HL-60 (cell line): ENCODE measurements at regions not wholly inside any gene's neighbourhood (a gene's known extent, or its start where the extent isn't known, plus 50 kb on each side); places are given as distances from the start of the nearest gene placed in this dataset.

Source experiments
- CTCF ChIP-seq: IDR thresholded peaks from one replicate; pipeline ENCODE4 v1.5.1; 2011; ENCODE audit warnings: low read length, control low read depth, inconsistent platforms; ENCODE audit not compliant: insufficient read depth
- GABPA ChIP-seq: IDR thresholded peaks from 2 replicates; pipeline ENCODE4 v1.6.1; 2012; ENCODE audit warnings: low read depth
- POLR2AphosphoS5 ChIP-seq: IDR thresholded peaks from 2 replicates; pipeline ENCODE4 v1.6.1; 2012; ENCODE audit warnings: low read depth
- REST ChIP-seq: IDR thresholded peaks from 2 replicates; pipeline ENCODE4 v1.6.1; 2012; ENCODE audit warnings: low read depth; ENCODE audit not compliant: insufficient replicate concordance
- SPI1 ChIP-seq: IDR thresholded peaks from 2 replicates; pipeline ENCODE4 v1.6.1; 2012; ENCODE audit warnings: low read depth, mild to moderate bottlenecking, borderline replicate concordance

- TF ChIP-seq CTCF (no peak), REST (no peak), GABPA (no peak), POLR2AphosphoS5 (no peak), SPI1 (no peak)
Observed at GRCh38 chr1:113302636-113303035, 87.7 kb upstream of the MAGI3 start.
